IMR-90 (cell line): ENCODE measurements at regions not wholly inside any gene's neighbourhood (a gene's known extent, or its start where the extent isn't known, plus 50 kb on each side); places are given as distances from the start of the nearest gene placed in this dataset.

Source experiments
- ATAC-seq: fragments of 200-7000 bp; cut with Tn5 transposase; 2 replicates; pipeline ENCODE4 v1.9.1; 2020; ENCODE audit warnings: low read depth, mild to moderate bottlenecking, moderate library complexity
- BruUV-seq: library from RNA; stranded (reverse); fragments of 400-500 nt; replicated peaks from 2 replicates; lab custom pipeline; 2021; lab: Mats Ljungman, UMichigan
- CTCF ChIA-PET: fragments of 300-600 bp; formaldehyde crosslinking; extraction: SDS; loops from one replicate; lab custom pipeline; 2021; ENCODE audit warnings: antibody characterized with exemption; lab: Yijun Ruan, JAX
- POLR2A ChIA-PET: fragments of 300-600 bp; sonication (Branson Sonifier 250); formaldehyde crosslinking; loops from one replicate; lab custom pipeline; 2022; ENCODE audit warnings: antibody characterized with exemption; ENCODE audit not compliant: unreplicated experiment; lab: Charles Lee
- DNase-seq: peaks from one replicate; pipeline ENCODE4 v3.0.0; 2013
- H2AFZ ChIP-seq: replicated peaks from 2 replicates; pipeline ENCODE3; 2013; ENCODE audit warnings: low read length, mild to moderate bottlenecking; ENCODE audit not compliant: poor library complexity
- H2AK5ac ChIP-seq: 2 replicates; pipeline ENCODE4 v1.6.1; 2013; ENCODE audit warnings: low read depth, low read length, inconsistent platforms
- H2AK9ac ChIP-seq: replicated peaks from 2 replicates; pipeline ENCODE3; 2013; ENCODE audit warnings: mild to moderate bottlenecking, low read depth, low read length, moderate library complexity; ENCODE audit not compliant: poor library complexity
- H2BK120ac ChIP-seq: 2 replicates; pipeline ENCODE4 v1.6.1; 2013; ENCODE audit warnings: low read depth, low read length, inconsistent platforms
- H2BK15ac ChIP-seq: 3 replicates; pipeline ENCODE4 v1.6.1; 2013; ENCODE audit warnings: low read depth, low read length, inconsistent platforms
- H2BK20ac ChIP-seq: 2 replicates; pipeline ENCODE4 v1.6.1; 2013; ENCODE audit warnings: low read depth, mild to moderate bottlenecking, inconsistent platforms, low read length, moderate library complexity
- H2BK5ac ChIP-seq: 2 replicates; pipeline ENCODE4 v1.6.1; 2013; ENCODE audit warnings: mild to moderate bottlenecking, low read depth, low read length, inconsistent platforms; ENCODE audit not compliant: poor library complexity, severe bottlenecking
- H3K14ac ChIP-seq: replicated peaks from 2 replicates; pipeline ENCODE4 v1.6.1; 2013; ENCODE audit warnings: low read depth, low read length, inconsistent platforms
- H3K18ac ChIP-seq: 2 replicates; pipeline ENCODE4 v1.6.1; 2013; ENCODE audit warnings: low read depth, low read length, control low read depth
- H3K23ac ChIP-seq: 2 replicates; pipeline ENCODE4 v1.6.1; 2013; ENCODE audit warnings: low read depth, low read length, inconsistent platforms
- H3K27ac ChIP-seq: 2 replicates; pipeline ENCODE4 v1.5.1; 2013; ENCODE audit warnings: mild to moderate bottlenecking, control low read depth, low read length; ENCODE audit not compliant: insufficient read depth
- H3K27me3 ChIP-seq: 2 replicates; pipeline ENCODE4 v1.6.1; 2013; ENCODE audit warnings: low read length; ENCODE audit not compliant: control insufficient read depth, insufficient read depth
- H3K36me3 ChIP-seq: 2 replicates; pipeline ENCODE4 v1.6.1; 2013; ENCODE audit warnings: low read length, mixed read lengths; ENCODE audit not compliant: control insufficient read depth, insufficient read depth
- H3K4ac ChIP-seq: 2 replicates; pipeline ENCODE4 v1.6.1; 2013; ENCODE audit warnings: low read depth, low read length, inconsistent platforms
- H3K4me1 ChIP-seq: 2 replicates; pipeline ENCODE4 v1.6.1; 2013; ENCODE audit warnings: low read length, mixed read lengths; ENCODE audit not compliant: control insufficient read depth, insufficient read depth
- H3K4me2 ChIP-seq: 2 replicates; pipeline ENCODE4 v1.6.1; 2013; ENCODE audit warnings: low read depth, mild to moderate bottlenecking, control low read depth, low read length, moderate library complexity
- H3K4me3 ChIP-seq: 2 replicates; pipeline ENCODE4 v1.5.1; 2013; ENCODE audit warnings: low read depth, mild to moderate bottlenecking, control low read depth, low read length, moderate library complexity; ENCODE audit not compliant: insufficient read depth
- H3K56ac ChIP-seq: 2 replicates; pipeline ENCODE4 v1.6.1; 2013; ENCODE audit warnings: low read length, inconsistent platforms; ENCODE audit not compliant: insufficient read depth; ENCODE audit errors: extremely low read depth
- H3K79me1 ChIP-seq, 2 experiments: 2 replicates each; pipeline ENCODE4 v1.6.1; 2013; ENCODE audit warnings: low read length in 2 of 2, inconsistent platforms in 1 of 2, low read depth in 1 of 2
- H3K9ac ChIP-seq: 2 replicates; pipeline ENCODE4 v1.6.1; 2013; ENCODE audit warnings: low read depth, low read length, control low read depth
- H3K9me1 ChIP-seq: 2 replicates; pipeline ENCODE4 v1.6.1; 2013; ENCODE audit warnings: low read length, inconsistent platforms; ENCODE audit not compliant: insufficient read depth
- H3K9me3 ChIP-seq: 2 replicates; pipeline ENCODE4 v1.6.1; 2013; ENCODE audit warnings: low read length; ENCODE audit not compliant: control insufficient read depth, insufficient read depth
- H4K20me1 ChIP-seq: 2 replicates; pipeline ENCODE4 v1.6.1; 2013; ENCODE audit warnings: low read length, inconsistent platforms; ENCODE audit not compliant: insufficient read depth
- H4K5ac ChIP-seq: 2 replicates; pipeline ENCODE4 v1.6.1; 2013; ENCODE audit warnings: mild to moderate bottlenecking, low read depth, low read length, control low read depth
- H4K8ac ChIP-seq, 2 experiments: 2 replicates each; pipeline ENCODE4 v1.6.1; 2013; ENCODE audit warnings: low read depth in 2 of 2, low read length in 2 of 2, control low read depth in 1 of 2, inconsistent platforms in 1 of 2
- H4K91ac ChIP-seq: 2 replicates; pipeline ENCODE4 v1.6.1; 2013; ENCODE audit warnings: low read depth, low read length, inconsistent platforms; ENCODE audit not compliant: insufficient read depth
- BHLHE40 ChIP-seq: fragments of 150-350 bp; IDR thresholded peaks from 2 replicates; pipeline ENCODE4 v1.6.1; 2016; ENCODE audit warnings: mild to moderate bottlenecking, low read depth, low read length
- CEBPB ChIP-seq: IDR thresholded peaks from 2 replicates; pipeline ENCODE4 v1.6.1; 2012; ENCODE audit warnings: low read depth, low read length, improper control_type of control experiment
- FOS ChIP-seq: fragments of 150-350 bp; IDR thresholded peaks from 2 replicates; pipeline ENCODE4 v1.6.1; 2016; ENCODE audit warnings: low read depth, low read length
- RFX5 ChIP-seq: IDR thresholded peaks from 2 replicates; pipeline ENCODE4 v1.8.0; 2012; ENCODE audit warnings: low read depth, mild to moderate bottlenecking, low read length, moderate library complexity
- SMC3 ChIP-seq: fragments of 150-350 bp; IDR thresholded peaks from 2 replicates; pipeline ENCODE4 v1.6.1; 2016; ENCODE audit warnings: low read depth, mild to moderate bottlenecking, antibody characterized with exemption, low read length, moderate library complexity
- WGBS, 2 experiments: methylation state at CpG; one replicate each; pipeline versions ENCODE4 v1.1.5 to v1.1.7; 2013; ENCODE audit warnings: missing lambda C conversion rate in 2 of 2; ENCODE audit not compliant: insufficient read length in 1 of 2; ENCODE audit errors: extremely low coverage in 2 of 2; 5-methylcytosine and 5-hydroxymethylcytosine counted together
- dilution Hi-C: fragments of 300-500 bp; cut with HindIII; formaldehyde crosslinking; loops from one replicate; pipeline ENCODE4 v1.14.3; 2018; ENCODE audit warnings: low sequenced_read_pairs; ENCODE audit not compliant: unreplicated experiment
- in situ Hi-C: fragments of 300-500 bp; cut with MboI; formaldehyde crosslinking; loops from 3 replicates; pipeline ENCODE4 v1.14.3; 2019; ENCODE audit warnings: low sequenced_read_pairs, inconsistent platforms, mixed read lengths
- intact Hi-C: fragments of 100-400 bp; cut with micrococcal nuclease; formaldehyde crosslinking; loops from 2 replicates; pipeline ENCODE4 v1.10.0; 2022
- TF ChIP-seq, protein P1 (sequence below): fragments of 150-350 bp; IDR thresholded peaks from 2 replicates; pipeline ENCODE4 v1.6.1; 2016; ENCODE audit warnings: low read depth, mild to moderate bottlenecking, low read length, moderate library complexity, borderline replicate concordance
- TF ChIP-seq, protein P2 (sequence below): conservative IDR thresholded peaks from 2 replicates; pipeline ENCODE4 v1.5.1; 2012; ENCODE audit warnings: mild to moderate bottlenecking, low read depth, low read length, improper control_type of control experiment

DNA sequence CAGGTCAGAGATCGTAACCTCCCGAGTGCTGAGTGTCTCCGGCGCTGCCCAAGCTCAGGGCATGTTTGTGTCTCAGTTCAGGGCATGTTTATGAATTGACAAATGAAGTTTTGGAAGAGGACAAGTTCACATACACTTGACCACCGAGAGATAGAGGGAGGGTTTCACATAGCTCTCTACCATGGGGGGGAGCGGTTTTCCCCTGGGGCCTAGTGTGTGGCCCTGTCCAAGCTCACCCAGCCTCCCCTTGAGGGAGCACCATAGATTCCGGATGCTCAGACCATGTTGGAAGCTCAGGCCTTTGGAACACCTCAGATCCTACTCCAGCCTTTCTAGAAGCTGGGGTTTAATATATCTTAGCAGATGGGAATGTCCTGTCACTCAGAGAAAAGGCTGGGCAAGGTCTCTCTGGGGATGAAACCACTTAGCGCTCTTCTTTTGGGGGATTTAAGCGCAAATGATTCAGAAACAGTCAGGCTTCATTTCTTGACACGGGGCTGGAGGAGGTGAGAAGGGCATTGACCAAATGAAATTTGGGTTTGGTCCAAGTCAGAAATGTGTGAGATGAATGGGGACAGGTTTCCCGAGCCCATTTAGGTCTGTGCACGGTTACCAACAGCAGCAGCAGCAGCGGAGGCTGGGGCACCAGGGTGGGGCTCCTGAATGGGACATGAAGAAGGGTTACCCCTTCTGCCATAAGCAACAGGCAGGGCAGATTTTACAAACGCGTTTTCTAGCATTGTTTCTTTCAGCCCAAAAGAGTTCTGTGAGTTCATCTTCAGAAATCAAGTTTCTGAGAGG, 96.6 kb downstream of the METRNL start:
- no peak overlapping the region for H3K18ac ChIP-seq
- no peaks in the 10 kb centered on the region for H3K36me3 ChIP-seq
- DNase-seq: no peak
- no peak overlapping the region for H2BK15ac ChIP-seq
- H3K9me1 ChIP-seq: no peaks in the 10 kb centered on the region
- no peak overlapping the region for H4K8ac ChIP-seq
- no peak overlapping the region for H2AK5ac ChIP-seq
- dilution Hi-C loops: no loop called here
- ATAC-seq: no peak
- TF ChIP-seq, protein P1, sequence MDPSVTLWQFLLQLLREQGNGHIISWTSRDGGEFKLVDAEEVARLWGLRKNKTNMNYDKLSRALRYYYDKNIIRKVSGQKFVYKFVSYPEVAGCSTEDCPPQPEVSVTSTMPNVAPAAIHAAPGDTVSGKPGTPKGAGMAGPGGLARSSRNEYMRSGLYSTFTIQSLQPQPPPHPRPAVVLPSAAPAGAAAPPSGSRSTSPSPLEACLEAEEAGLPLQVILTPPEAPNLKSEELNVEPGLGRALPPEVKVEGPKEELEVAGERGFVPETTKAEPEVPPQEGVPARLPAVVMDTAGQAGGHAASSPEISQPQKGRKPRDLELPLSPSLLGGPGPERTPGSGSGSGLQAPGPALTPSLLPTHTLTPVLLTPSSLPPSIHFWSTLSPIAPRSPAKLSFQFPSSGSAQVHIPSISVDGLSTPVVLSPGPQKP: no peak
- TF ChIP-seq, protein P2, sequence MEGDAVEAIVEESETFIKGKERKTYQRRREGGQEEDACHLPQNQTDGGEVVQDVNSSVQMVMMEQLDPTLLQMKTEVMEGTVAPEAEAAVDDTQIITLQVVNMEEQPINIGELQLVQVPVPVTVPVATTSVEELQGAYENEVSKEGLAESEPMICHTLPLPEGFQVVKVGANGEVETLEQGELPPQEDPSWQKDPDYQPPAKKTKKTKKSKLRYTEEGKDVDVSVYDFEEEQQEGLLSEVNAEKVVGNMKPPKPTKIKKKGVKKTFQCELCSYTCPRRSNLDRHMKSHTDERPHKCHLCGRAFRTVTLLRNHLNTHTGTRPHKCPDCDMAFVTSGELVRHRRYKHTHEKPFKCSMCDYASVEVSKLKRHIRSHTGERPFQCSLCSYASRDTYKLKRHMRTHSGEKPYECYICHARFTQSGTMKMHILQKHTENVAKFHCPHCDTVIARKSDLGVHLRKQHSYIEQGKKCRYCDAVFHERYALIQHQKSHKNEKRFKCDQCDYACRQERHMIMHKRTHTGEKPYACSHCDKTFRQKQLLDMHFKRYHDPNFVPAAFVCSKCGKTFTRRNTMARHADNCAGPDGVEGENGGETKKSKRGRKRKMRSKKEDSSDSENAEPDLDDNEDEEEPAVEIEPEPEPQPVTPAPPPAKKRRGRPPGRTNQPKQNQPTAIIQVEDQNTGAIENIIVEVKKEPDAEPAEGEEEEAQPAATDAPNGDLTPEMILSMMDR: no peak
- TF ChIP-seq SMC3: no peak
- TF ChIP-seq RFX5: no peak
- no peak for TF ChIP-seq FOS
- no peak for TF ChIP-seq CEBPB
- no peak for TF ChIP-seq BHLHE40
- no peak overlapping the region for H2AFZ ChIP-seq
- no peaks in the 10 kb centered on the region; the same call in 1 of the 2 replicates for H3K4me1 ChIP-seq
- H2AK9ac ChIP-seq: no peak overlapping the region
- in situ Hi-C loops: no loop called here
- H2BK20ac ChIP-seq: no peak overlapping the region
- H4K91ac ChIP-seq: no peak overlapping the region
- peaks cover 4% of the 10 kb centered on the region; the same call in 1 of the 2 replicates for H4K20me1 ChIP-seq
- intact Hi-C loops: no loop called here
- no peak overlapping the region for H3K4me2 ChIP-seq
- H3K9me3 ChIP-seq: no peaks in the 10 kb centered on the region
- WGBS, 2 experiments: 90% methylated on average over 2 of the region's 15 CpGs; no CpG with 5 or more reads in 1 of the 2 experiments
- H3K27ac ChIP-seq: no peak overlapping the region
- no peak overlapping the region for H3K14ac ChIP-seq
- H3K9ac ChIP-seq: no peak overlapping the region
- H4K5ac ChIP-seq: no peak overlapping the region
- no peak overlapping the region for H2BK5ac ChIP-seq
- CTCF ChIA-PET: no interaction called here
- BruUV-seq: no TSS peak
- POLR2A ChIA-PET: no interaction called here
- no peak overlapping the region for H3K4ac ChIP-seq
- no peak overlapping the region for H3K4me3 ChIP-seq
- H3K56ac ChIP-seq: no peak overlapping the region
- H3K23ac ChIP-seq: no peak overlapping the region
- no peaks in the 10 kb centered on the region for H3K79me1 ChIP-seq
- H2BK120ac ChIP-seq: no peak overlapping the region
- H3K27me3 ChIP-seq: peaks cover 26% of the 10 kb centered on the region
